ENCODE measurements at regions not wholly inside any gene's neighbourhood (a gene's known extent, or its start where the extent isn't known, plus 50 kb on each side); places are given as distances from the start of the nearest gene placed in this dataset.

GRCh38 chr4:123474817-123475216, 78.2 kb downstream of the SPRY1 start:
- TF ChIP-seq ZNF274 (IDR thresholded peaks at IDR 0.05; ENCODE audit: low read depth, low read length) (no peak), SUZ12 (IDR thresholded peaks at IDR 0.05; ENCODE audit: extremely low read depth, insufficient read depth, insufficient read length) (no peak), YY1 (IDR thresholded peaks at IDR 0.05; ENCODE audit: insufficient read depth, insufficient read length) (no peak)

All from NT2/D1 (cell line).